IMR-90 (cell line): ENCODE measurements at regions not wholly inside any gene's neighbourhood (a gene's known extent, or its start where the extent isn't known, plus 50 kb on each side); places are given as distances from the start of the nearest gene placed in this dataset.

Source experiments
- ATAC-seq: fragments of 200-7000 bp; cut with Tn5 transposase; 2 replicates; pipeline ENCODE4 v1.9.1; 2020; ENCODE audit warnings: low read depth, mild to moderate bottlenecking, moderate library complexity
- BruUV-seq: library from RNA; stranded (reverse); fragments of 400-500 nt; replicated peaks from 2 replicates; lab custom pipeline; 2021; lab: Mats Ljungman, UMichigan
- CTCF ChIA-PET: fragments of 300-600 bp; formaldehyde crosslinking; extraction: SDS; loops from one replicate; lab custom pipeline; 2021; ENCODE audit warnings: antibody characterized with exemption; lab: Yijun Ruan, JAX
- POLR2A ChIA-PET: fragments of 300-600 bp; sonication (Branson Sonifier 250); formaldehyde crosslinking; loops from one replicate; lab custom pipeline; 2022; ENCODE audit warnings: antibody characterized with exemption; ENCODE audit not compliant: unreplicated experiment; lab: Charles Lee
- DNase-seq: peaks from one replicate; pipeline ENCODE4 v3.0.0; 2013
- H2AFZ ChIP-seq: replicated peaks from 2 replicates; pipeline ENCODE3; 2013; ENCODE audit warnings: low read length, mild to moderate bottlenecking; ENCODE audit not compliant: poor library complexity
- H2AK5ac ChIP-seq: 2 replicates; pipeline ENCODE4 v1.6.1; 2013; ENCODE audit warnings: low read depth, low read length, inconsistent platforms
- H2AK9ac ChIP-seq: replicated peaks from 2 replicates; pipeline ENCODE3; 2013; ENCODE audit warnings: mild to moderate bottlenecking, low read depth, low read length, moderate library complexity; ENCODE audit not compliant: poor library complexity
- H2BK120ac ChIP-seq: 2 replicates; pipeline ENCODE4 v1.6.1; 2013; ENCODE audit warnings: low read depth, low read length, inconsistent platforms
- H2BK15ac ChIP-seq: 3 replicates; pipeline ENCODE4 v1.6.1; 2013; ENCODE audit warnings: low read depth, low read length, inconsistent platforms
- H2BK20ac ChIP-seq: 2 replicates; pipeline ENCODE4 v1.6.1; 2013; ENCODE audit warnings: low read depth, mild to moderate bottlenecking, inconsistent platforms, low read length, moderate library complexity
- H2BK5ac ChIP-seq: 2 replicates; pipeline ENCODE4 v1.6.1; 2013; ENCODE audit warnings: mild to moderate bottlenecking, low read depth, low read length, inconsistent platforms; ENCODE audit not compliant: poor library complexity, severe bottlenecking
- H3K14ac ChIP-seq: replicated peaks from 2 replicates; pipeline ENCODE4 v1.6.1; 2013; ENCODE audit warnings: low read depth, low read length, inconsistent platforms
- H3K18ac ChIP-seq: 2 replicates; pipeline ENCODE4 v1.6.1; 2013; ENCODE audit warnings: low read depth, low read length, control low read depth
- H3K23ac ChIP-seq: 2 replicates; pipeline ENCODE4 v1.6.1; 2013; ENCODE audit warnings: low read depth, low read length, inconsistent platforms
- H3K27ac ChIP-seq: 2 replicates; pipeline ENCODE4 v1.5.1; 2013; ENCODE audit warnings: mild to moderate bottlenecking, control low read depth, low read length; ENCODE audit not compliant: insufficient read depth
- H3K27me3 ChIP-seq: 2 replicates; pipeline ENCODE4 v1.6.1; 2013; ENCODE audit warnings: low read length; ENCODE audit not compliant: control insufficient read depth, insufficient read depth
- H3K36me3 ChIP-seq: 2 replicates; pipeline ENCODE4 v1.6.1; 2013; ENCODE audit warnings: low read length, mixed read lengths; ENCODE audit not compliant: control insufficient read depth, insufficient read depth
- H3K4ac ChIP-seq: 2 replicates; pipeline ENCODE4 v1.6.1; 2013; ENCODE audit warnings: low read depth, low read length, inconsistent platforms
- H3K4me1 ChIP-seq: 2 replicates; pipeline ENCODE4 v1.6.1; 2013; ENCODE audit warnings: low read length, mixed read lengths; ENCODE audit not compliant: control insufficient read depth, insufficient read depth
- H3K4me2 ChIP-seq: 2 replicates; pipeline ENCODE4 v1.6.1; 2013; ENCODE audit warnings: low read depth, mild to moderate bottlenecking, control low read depth, low read length, moderate library complexity
- H3K4me3 ChIP-seq: 2 replicates; pipeline ENCODE4 v1.5.1; 2013; ENCODE audit warnings: low read depth, mild to moderate bottlenecking, control low read depth, low read length, moderate library complexity; ENCODE audit not compliant: insufficient read depth
- H3K56ac ChIP-seq: 2 replicates; pipeline ENCODE4 v1.6.1; 2013; ENCODE audit warnings: low read length, inconsistent platforms; ENCODE audit not compliant: insufficient read depth; ENCODE audit errors: extremely low read depth
- H3K79me1 ChIP-seq, 2 experiments: 2 replicates each; pipeline ENCODE4 v1.6.1; 2013; ENCODE audit warnings: low read length in 2 of 2, inconsistent platforms in 1 of 2, low read depth in 1 of 2
- H3K9ac ChIP-seq: 2 replicates; pipeline ENCODE4 v1.6.1; 2013; ENCODE audit warnings: low read depth, low read length, control low read depth
- H3K9me1 ChIP-seq: 2 replicates; pipeline ENCODE4 v1.6.1; 2013; ENCODE audit warnings: low read length, inconsistent platforms; ENCODE audit not compliant: insufficient read depth
- H3K9me3 ChIP-seq: 2 replicates; pipeline ENCODE4 v1.6.1; 2013; ENCODE audit warnings: low read length; ENCODE audit not compliant: control insufficient read depth, insufficient read depth
- H4K20me1 ChIP-seq: 2 replicates; pipeline ENCODE4 v1.6.1; 2013; ENCODE audit warnings: low read length, inconsistent platforms; ENCODE audit not compliant: insufficient read depth
- H4K5ac ChIP-seq: 2 replicates; pipeline ENCODE4 v1.6.1; 2013; ENCODE audit warnings: mild to moderate bottlenecking, low read depth, low read length, control low read depth
- H4K8ac ChIP-seq, 2 experiments: 2 replicates each; pipeline ENCODE4 v1.6.1; 2013; ENCODE audit warnings: low read depth in 2 of 2, low read length in 2 of 2, control low read depth in 1 of 2, inconsistent platforms in 1 of 2
- H4K91ac ChIP-seq: 2 replicates; pipeline ENCODE4 v1.6.1; 2013; ENCODE audit warnings: low read depth, low read length, inconsistent platforms; ENCODE audit not compliant: insufficient read depth
- BHLHE40 ChIP-seq: fragments of 150-350 bp; IDR thresholded peaks from 2 replicates; pipeline ENCODE4 v1.6.1; 2016; ENCODE audit warnings: mild to moderate bottlenecking, low read depth, low read length
- CEBPB ChIP-seq: IDR thresholded peaks from 2 replicates; pipeline ENCODE4 v1.6.1; 2012; ENCODE audit warnings: low read depth, low read length, improper control_type of control experiment
- CHD1 ChIP-seq: IDR thresholded peaks from 2 replicates; pipeline ENCODE4 v1.6.1; 2012; ENCODE audit warnings: low read depth, low read length, improper control_type of control experiment
- FOS ChIP-seq: fragments of 150-350 bp; IDR thresholded peaks from 2 replicates; pipeline ENCODE4 v1.6.1; 2016; ENCODE audit warnings: low read depth, low read length
- MAFK ChIP-seq: IDR thresholded peaks from 2 replicates; pipeline ENCODE4 v1.6.1; 2012; ENCODE audit warnings: low read depth, low read length, improper control_type of control experiment
- MAZ ChIP-seq: IDR thresholded peaks from 2 replicates; pipeline ENCODE4 v1.6.1; 2012; ENCODE audit warnings: low read depth, mild to moderate bottlenecking, low read length, improper control_type of control experiment, moderate library complexity, borderline replicate concordance
- MXI1 ChIP-seq: IDR thresholded peaks from 2 replicates; pipeline ENCODE4 v1.6.1; 2012; ENCODE audit warnings: low read depth, mild to moderate bottlenecking, low read length, moderate library complexity, borderline replicate concordance
- NFE2L2 ChIP-seq: fragments of 150-350 bp; IDR thresholded peaks from 2 replicates; pipeline ENCODE4 v1.6.1; 2016; ENCODE audit warnings: low read depth, mild to moderate bottlenecking, low read length
- POLR2A ChIP-seq: IDR thresholded peaks from 2 replicates; pipeline ENCODE4 v1.6.1; 2012; ENCODE audit warnings: mild to moderate bottlenecking, low read depth, low read length
- RAD21 ChIP-seq: IDR thresholded peaks from 2 replicates; pipeline ENCODE4 v1.6.1; 2012; ENCODE audit warnings: low read length, improper control_type of control experiment
- RCOR1 ChIP-seq: IDR thresholded peaks from 2 replicates; pipeline ENCODE4 v1.6.1; 2012; ENCODE audit warnings: mild to moderate bottlenecking, low read length, improper control_type of control experiment; ENCODE audit not compliant: insufficient replicate concordance
- RFX5 ChIP-seq: IDR thresholded peaks from 2 replicates; pipeline ENCODE4 v1.8.0; 2012; ENCODE audit warnings: low read depth, mild to moderate bottlenecking, low read length, moderate library complexity
- SMC3 ChIP-seq: fragments of 150-350 bp; IDR thresholded peaks from 2 replicates; pipeline ENCODE4 v1.6.1; 2016; ENCODE audit warnings: low read depth, mild to moderate bottlenecking, antibody characterized with exemption, low read length, moderate library complexity
- WGBS, 2 experiments: methylation state at CpG; one replicate each; pipeline versions ENCODE4 v1.1.5 to v1.1.7; 2013; ENCODE audit warnings: missing lambda C conversion rate in 2 of 2; ENCODE audit not compliant: insufficient read length in 1 of 2; ENCODE audit errors: extremely low coverage in 2 of 2; 5-methylcytosine and 5-hydroxymethylcytosine counted together
- dilution Hi-C: fragments of 300-500 bp; cut with HindIII; formaldehyde crosslinking; loops from one replicate; pipeline ENCODE4 v1.14.3; 2018; ENCODE audit warnings: low sequenced_read_pairs; ENCODE audit not compliant: unreplicated experiment
- in situ Hi-C: fragments of 300-500 bp; cut with MboI; formaldehyde crosslinking; loops from 3 replicates; pipeline ENCODE4 v1.14.3; 2019; ENCODE audit warnings: low sequenced_read_pairs, inconsistent platforms, mixed read lengths
- intact Hi-C: fragments of 100-400 bp; cut with micrococcal nuclease; formaldehyde crosslinking; loops from 2 replicates; pipeline ENCODE4 v1.10.0; 2022
- TF ChIP-seq, protein P1 (sequence below): fragments of 150-350 bp; IDR thresholded peaks from 2 replicates; pipeline ENCODE4 v1.6.1; 2017; ENCODE audit warnings: mild to moderate bottlenecking, antibody characterized with exemption, low read length, low read depth
- TF ChIP-seq, protein P2 (sequence below): conservative IDR thresholded peaks from 2 replicates; pipeline ENCODE4 v1.5.1; 2012; ENCODE audit warnings: mild to moderate bottlenecking, low read depth, low read length, improper control_type of control experiment
- TF ChIP-seq, protein P3 (sequence below): fragments of 150-350 bp; IDR thresholded peaks from 2 replicates; pipeline ENCODE4 v1.6.1; 2016; ENCODE audit warnings: low read depth, mild to moderate bottlenecking, low read length, moderate library complexity, borderline replicate concordance

DNA sequence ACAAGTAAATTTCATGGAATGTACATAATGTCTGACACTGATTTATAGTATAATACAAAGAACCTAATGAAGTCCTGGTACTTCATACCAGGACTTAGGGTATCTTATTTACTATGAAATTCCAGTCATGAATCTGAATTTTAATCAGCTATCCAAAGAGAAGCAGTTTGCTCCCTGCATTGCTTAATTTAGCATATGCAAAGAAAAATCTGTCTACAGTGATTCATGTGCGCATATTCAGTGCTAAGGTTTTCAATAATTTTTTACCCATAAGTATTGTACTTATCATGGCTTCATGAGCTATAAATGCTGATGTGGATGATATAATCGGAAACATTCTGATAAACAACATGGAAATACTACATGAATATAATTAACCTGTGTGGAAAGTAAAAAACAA lies 185.6 kb upstream of the ARHGAP42 start:
- POLR2A ChIA-PET = no interaction called here
- Histone ChIP-seq H3K56ac (no peak overlapping the region), H2BK5ac (no peak overlapping the region), H3K18ac (no peak overlapping the region), H3K9me1 (no peaks in the 10 kb centered on the region), H4K5ac (no peak overlapping the region), H2BK15ac (no peak overlapping the region), H3K23ac (no peak overlapping the region), H4K91ac (no peak overlapping the region), H4K20me1 (no peaks in the 10 kb centered on the region), H3K27me3 (no peaks in the 10 kb centered on the region), H3K36me3 (no peaks in the 10 kb centered on the region), H4K8ac (no peak overlapping the region), H2AK5ac (no peak overlapping the region), H2BK120ac (no peak overlapping the region), H3K9me3 (no peaks in the 10 kb centered on the region), H3K4ac (no peak overlapping the region), H3K79me1 (no peaks in the 10 kb centered on the region), H3K4me1 (no peaks in the 10 kb centered on the region), H3K14ac (no peak overlapping the region), H2BK20ac (no peak overlapping the region), H3K4me3 (no peak overlapping the region), H2AK9ac (no peak overlapping the region), H3K9ac (no peak overlapping the region), H3K27ac (no peak overlapping the region), H3K4me2 (no peak overlapping the region), H2AFZ (no peak overlapping the region)
- DNase-seq (no peak), ATAC-seq (no peak)
- dilution Hi-C loops (no loop called here), in situ Hi-C loops (no loop called here), intact Hi-C loops (no loop called here)
- no TSS peak for BruUV-seq
- no CpG with 5 or more reads among the region's 2 CpGs for WGBS, 2 experiments
- CTCF ChIA-PET = interaction anchor here (1.3 kb wide), 1 partner anchor 25 kb away, joined by 3 read pairs; no protein-coding TSS in a partner anchor
- TF ChIP-seq MXI1 (no peak), RFX5 (no peak), CEBPB (no peak), RCOR1 (no peak), POLR2A (no peak), NFE2L2 (no peak), CHD1 (no peak), SMC3 (no peak), MAZ (no peak), FOS (no peak), MAFK (no peak), BHLHE40 (no peak), RAD21 (no peak)
- TF ChIP-seq, protein P1, sequence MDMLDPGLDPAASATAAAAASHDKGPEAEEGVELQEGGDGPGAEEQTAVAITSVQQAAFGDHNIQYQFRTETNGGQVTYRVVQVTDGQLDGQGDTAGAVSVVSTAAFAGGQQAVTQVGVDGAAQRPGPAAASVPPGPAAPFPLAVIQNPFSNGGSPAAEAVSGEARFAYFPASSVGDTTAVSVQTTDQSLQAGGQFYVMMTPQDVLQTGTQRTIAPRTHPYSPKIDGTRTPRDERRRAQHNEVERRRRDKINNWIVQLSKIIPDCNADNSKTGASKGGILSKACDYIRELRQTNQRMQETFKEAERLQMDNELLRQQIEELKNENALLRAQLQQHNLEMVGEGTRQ = no peak
- TF ChIP-seq, protein P2, sequence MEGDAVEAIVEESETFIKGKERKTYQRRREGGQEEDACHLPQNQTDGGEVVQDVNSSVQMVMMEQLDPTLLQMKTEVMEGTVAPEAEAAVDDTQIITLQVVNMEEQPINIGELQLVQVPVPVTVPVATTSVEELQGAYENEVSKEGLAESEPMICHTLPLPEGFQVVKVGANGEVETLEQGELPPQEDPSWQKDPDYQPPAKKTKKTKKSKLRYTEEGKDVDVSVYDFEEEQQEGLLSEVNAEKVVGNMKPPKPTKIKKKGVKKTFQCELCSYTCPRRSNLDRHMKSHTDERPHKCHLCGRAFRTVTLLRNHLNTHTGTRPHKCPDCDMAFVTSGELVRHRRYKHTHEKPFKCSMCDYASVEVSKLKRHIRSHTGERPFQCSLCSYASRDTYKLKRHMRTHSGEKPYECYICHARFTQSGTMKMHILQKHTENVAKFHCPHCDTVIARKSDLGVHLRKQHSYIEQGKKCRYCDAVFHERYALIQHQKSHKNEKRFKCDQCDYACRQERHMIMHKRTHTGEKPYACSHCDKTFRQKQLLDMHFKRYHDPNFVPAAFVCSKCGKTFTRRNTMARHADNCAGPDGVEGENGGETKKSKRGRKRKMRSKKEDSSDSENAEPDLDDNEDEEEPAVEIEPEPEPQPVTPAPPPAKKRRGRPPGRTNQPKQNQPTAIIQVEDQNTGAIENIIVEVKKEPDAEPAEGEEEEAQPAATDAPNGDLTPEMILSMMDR = no peak
- TF ChIP-seq, protein P3, sequence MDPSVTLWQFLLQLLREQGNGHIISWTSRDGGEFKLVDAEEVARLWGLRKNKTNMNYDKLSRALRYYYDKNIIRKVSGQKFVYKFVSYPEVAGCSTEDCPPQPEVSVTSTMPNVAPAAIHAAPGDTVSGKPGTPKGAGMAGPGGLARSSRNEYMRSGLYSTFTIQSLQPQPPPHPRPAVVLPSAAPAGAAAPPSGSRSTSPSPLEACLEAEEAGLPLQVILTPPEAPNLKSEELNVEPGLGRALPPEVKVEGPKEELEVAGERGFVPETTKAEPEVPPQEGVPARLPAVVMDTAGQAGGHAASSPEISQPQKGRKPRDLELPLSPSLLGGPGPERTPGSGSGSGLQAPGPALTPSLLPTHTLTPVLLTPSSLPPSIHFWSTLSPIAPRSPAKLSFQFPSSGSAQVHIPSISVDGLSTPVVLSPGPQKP = no peak
